GM19328 (cell line): ENCODE measurements at regions not wholly inside any gene's neighbourhood (a gene's known extent, or its start where the extent isn't known, plus 50 kb on each side); places are given as distances from the start of the nearest gene placed in this dataset.
A peak's percentile ranks its signal among the peaks of the same experiment; 100 is the strongest.
"Not testable (repeated sequence)": the region's sequence is repeated elsewhere in the genome, so short reads cannot be mapped to it uniquely, and the experiment has no call there.

ENCODE experiments used
- ATAC-seq: cut with Tn5 transposase; IDR thresholded peaks from one replicate; pipeline ENCODE4 v1.9.1; 2021; ENCODE audit warnings: mild to moderate bottlenecking, moderate library complexity; ENCODE audit not compliant: unreplicated experiment

DNA sequence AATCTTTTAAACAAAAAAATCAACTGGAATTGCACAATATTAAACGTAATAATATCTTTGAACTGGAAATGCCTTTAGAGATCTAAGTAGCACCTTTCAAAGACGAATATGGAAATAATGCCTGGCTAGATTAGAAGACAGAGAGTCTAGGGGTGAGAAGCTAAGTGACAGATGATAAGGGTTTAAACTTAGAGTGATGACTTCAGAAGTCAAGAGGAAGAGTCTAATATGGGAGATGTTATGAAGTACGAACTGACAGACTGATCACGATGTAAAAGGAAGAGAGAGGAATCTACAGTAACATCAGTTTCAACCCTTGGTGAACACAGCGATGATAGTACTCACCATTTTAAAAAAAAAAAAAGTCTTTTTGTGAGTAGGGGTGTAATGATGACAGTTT is 57.9 kb downstream of the HINT1 start:
- no peak for ATAC-seq

- no peak for ATAC-seq
These were observed 60.8 kb downstream of the HINT1 start for GRCh38 chr5:131104169-131104808.

GRCh38 chr5:131096774-131097710 is 68.0 kb downstream of the HINT1 start:
- no peak for ATAC-seq

GRCh38 chr5:131095561-131095960 is 69.5 kb downstream of the HINT1 start:
- ATAC-seq: not testable (repeated sequence)

GRCh38 chr5:131084436-131084835 is 80.6 kb downstream of the HINT1 start:
- no peak for ATAC-seq

DNA sequence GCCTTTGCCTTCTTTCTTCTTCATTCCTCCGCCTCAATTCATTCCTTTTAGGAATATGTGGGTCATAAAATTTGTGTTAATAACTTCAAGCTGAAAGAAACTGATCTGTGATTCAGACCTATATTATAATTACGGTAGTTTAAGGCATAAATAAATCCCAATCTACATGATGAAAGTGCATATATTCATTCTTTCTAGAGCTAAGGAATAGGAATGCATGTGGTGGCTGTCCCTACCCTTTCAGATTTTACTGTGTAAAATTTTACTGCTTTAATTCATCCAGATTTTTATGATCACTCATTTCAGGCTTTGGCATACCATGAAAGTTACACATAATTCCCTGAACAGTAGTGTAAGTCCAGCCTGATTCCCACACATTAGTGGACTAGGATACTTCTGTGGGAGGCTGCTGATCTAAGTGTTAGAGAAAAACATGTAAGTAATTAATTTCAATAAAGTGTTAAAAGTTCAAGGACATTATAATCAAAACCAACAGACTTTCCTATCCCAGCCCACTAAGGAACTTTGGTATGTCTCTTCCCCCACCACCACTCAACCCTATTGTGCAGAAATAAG is 83.1 kb downstream of the HINT1 start:
- no peak for ATAC-seq

GRCh38 chr5:131081374-131081773 is 83.7 kb downstream of the HINT1 start:
- no peak for ATAC-seq

DNA sequence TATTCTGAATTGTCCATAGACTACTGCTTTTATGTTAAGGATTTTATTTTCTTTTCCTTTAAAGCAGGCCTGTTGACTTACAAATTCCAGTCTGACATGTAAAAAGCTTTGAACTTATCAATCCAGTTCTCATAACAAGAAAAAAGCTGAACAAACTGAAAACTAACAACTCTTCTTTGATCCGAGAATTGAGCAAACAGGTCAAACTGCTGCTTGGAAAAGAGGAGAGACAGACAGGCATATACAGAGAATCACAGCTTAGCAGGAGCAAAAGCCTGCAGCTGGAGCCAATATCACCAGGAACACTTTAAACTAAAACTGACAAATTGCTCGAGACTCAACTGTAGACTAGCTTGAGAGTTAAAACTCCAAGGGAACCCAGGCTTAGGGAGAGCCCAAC is 85.8 kb downstream of the HINT1 start:
- no peak for ATAC-seq

DNA sequence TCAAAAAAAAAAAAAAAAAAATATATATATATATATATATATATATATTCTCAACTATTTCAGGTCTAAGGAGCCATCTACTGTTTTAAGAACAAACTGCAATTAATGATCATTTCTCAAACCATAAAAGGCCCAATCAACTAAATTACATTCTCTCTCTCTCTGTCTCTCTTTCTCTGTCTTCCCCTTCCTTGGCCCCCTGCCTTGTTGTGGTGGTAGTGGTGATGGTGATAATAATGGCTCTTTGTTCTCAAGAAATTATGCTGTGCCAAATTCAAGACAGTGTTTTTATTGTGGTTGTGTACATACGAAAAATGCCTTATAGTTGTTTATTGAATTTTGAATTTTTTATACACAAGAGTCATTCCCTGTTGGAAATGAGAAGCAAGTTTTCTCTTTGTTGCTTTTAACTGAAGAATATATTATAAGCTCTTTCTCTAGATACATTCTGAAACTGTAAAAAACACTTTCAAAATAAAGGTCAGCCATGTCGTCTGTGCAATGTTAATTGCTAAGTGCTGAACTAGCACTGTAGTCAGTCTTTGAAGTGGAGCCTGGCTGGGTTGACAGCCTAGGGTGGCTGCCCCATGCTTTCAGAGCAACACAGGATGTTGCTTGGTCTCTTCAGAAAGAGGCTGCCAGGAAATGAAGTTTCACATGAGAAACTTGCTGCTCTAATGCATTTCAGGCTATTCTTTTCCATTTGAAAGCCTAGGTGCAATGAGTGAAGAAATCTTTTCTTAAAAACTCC is 96.0 kb downstream of the HINT1 start:
- ATAC-seq: peak; percentile 93

GRCh38 chr5:131068076-131068475 is 97.0 kb downstream of the HINT1 start:
- ATAC-seq: no peak

DNA sequence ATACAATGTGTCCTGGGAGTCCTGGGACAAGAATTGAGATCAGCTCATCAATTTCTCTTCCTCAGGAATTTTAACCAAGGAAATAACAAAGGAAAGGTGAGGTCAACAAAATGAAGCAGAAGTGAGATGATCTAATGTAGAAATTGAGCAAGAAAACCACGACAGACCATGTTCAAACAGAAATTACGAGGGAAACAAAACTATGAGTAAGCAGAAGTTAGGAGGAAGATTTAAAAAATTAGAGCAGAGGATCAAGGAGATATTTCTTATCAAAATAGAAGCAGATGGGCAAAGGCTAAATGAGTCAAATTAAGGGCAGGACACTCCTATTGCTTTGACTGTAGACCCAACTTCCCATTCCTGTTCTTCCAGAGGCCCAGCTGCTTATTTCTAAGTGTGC is 97.4 kb downstream of the HINT1 start:
- ATAC-seq: no peak

DNA sequence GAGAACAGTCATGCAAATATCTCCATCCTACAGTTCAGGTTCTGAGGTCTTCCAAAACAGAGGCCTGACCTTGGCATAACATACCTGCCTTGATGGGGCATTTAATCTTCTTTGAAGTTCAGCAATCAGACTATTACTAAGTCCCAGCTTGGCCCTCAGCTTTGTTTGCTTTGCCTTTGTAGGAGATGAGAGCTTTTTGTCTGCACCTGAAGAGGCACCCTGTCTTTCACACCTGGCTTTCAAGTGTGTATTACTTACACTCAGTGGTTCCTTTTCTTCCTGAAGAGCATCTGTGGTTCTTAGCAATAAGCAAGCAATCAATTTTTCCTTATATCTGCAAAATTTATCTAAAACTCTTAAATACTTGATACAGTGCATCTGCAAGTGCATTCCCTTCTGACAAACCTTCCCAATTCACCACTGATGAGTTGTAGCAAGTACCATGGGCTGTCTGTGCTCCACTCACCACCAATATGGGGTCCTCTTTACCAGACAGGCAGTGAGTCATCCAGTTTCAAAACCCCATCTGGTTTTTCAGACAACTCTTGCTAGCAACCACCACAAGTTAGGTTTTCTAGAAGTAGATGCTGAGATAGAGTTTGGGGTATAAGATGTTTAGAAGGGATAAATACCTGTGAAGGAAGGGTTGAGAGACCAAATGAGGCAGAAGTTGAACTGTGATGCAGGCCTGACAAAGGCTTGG is 100.2 kb downstream of the HINT1 start:
- ATAC-seq: no peak

DNA sequence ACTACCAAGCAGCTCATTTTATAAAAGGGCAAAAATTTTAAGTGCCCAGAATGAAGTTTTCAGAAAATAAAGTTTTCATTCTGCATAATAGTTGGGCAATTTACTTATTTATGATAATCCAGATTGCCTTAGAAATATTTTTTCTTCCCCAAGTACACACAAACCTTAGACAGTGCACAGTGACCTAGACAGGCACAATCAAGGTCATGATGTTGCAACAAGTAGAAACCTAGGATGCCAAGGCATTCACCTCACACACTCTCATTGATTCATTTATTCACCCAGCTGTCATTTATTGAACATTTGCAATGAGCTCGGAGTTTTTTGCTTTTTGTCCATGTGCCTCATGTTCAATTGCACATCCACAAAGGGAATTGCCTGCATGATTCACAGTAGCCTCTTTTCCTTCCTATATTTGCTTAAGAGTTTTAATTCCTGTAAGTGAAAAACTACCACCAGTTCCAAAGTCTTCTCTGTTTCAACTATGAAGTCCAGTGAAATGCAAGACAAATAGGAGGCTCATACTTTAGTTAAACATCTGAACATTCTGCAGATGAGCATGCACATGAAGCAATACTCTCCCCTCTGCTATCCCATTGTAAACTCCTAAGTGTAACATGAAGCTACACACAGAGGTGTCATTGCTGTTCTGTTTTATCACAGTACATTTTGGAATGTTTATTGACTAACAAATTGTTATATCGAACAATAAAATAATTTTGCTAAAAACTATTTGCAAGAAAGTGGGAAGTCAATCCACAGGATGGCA is 122.9 kb downstream of the HINT1 start:
- ATAC-seq: no peak

- ATAC-seq: no peak
These were observed 141.6 kb downstream of the HINT1 start for GRCh38 chr5:131023498-131023865.

DNA sequence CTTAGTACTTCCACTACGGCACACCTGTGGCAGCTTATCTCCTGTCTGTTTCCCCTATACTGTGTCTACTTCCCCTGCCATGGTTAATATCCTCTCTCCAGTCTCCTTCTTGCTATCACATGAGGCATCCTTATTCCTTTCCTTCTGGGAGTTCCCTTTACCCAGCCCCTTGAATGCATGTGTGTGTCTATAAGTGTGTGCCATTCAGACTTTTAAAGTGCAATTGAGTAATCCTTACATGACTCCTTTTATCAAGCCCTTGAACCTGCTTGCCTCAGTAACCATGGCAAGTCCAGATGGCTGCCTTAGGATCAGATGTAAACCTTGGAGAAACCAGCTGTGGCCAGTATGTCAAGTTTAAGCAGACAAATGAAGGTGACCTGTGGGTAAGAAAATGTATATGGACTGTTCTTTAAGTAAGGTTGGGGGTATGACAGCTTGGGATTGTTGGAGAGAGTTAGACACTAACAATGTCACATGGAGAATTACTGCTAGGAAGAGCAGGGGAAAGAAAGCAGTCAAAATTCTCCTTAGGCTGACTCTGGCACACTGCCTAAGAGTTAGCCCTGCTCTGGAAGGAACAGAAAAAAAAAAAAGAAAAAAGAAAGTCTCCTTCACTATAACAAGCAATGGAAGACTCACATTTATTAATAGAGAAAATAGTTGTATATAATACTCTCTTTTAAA is 142.1 kb downstream of the HINT1 start:
- ATAC-seq: no peak

DNA sequence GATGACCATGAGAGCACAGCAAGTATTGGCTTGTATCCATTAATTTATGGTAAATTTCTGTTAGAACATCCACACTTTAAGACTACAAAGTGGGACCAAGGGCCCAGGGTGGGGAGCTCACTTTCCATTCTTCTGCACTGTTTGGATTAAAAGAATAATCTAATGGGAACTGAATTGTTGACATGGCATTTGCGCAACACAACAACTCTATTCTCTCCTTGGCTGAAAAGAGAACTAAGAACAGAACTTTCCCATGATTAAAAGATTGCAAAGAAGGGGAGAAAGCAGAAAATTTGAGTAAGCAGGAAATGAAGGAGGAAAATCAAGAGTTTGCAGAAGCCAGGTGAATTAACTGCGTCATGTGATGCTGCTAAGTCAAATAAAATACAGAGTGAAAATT is 143.4 kb downstream of the HINT1 start:
- no peak for ATAC-seq

DNA sequence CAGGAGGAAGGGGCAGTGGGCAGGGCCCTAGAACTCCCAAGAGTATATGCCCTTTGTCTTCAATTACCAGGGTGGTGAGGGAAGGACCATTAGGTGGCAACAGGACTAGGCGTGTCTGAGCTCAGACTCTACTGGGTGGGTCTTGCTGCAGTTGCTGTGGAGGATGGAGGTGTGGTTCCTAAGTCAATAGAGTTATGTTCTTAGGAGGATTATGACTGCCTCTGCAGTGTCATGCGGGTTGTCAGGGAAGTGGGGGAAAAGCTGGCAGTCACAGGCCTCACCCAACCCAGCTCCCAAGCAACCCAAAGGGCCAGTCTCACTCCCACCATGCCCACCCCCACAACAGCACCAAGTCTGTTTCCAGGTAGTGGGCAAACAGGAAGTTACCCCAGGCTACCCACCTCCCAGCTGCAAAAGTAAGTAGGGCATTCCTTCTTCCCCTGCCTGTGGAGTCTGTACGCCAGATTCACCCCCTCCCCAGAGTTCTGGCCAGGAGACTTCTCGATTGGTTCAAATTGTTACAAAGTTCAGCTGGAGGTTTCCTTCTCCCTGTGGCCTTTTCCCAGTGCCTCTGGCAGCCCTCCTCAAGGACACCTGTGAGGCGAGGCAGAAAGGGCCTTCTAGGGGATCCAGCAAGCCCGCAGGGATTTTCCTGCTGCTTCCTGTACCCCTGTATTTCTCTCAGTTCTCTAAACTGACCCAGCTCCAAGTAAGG is 145.3 kb downstream of the HINT1 start:
- ATAC-seq: no peak

DNA sequence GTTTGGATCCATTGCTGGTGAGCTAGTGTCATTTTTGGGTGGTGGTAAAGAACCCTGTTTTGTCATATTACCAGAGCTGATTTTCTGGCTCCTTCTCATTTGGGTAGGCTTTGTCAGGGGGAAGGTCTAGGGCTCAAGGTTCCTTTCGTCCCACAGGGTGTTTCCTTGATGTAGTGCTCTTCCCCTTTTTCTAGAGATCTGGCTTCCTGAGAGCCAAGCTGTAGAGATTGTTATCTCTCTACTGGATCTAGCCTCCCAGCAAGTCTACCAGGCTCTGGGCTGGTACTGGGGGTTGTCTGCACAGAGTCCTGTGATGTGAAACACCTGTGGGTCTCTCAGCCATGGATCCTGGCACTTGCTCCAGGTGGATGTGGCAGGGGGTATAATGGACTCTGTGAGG is 145.9 kb downstream of the HINT1 start:
- no peak for ATAC-seq

GRCh38 chr5:131008329-131008728 is 156.7 kb downstream of the HINT1 start:
- no peak for ATAC-seq
